ENCODE measurements at regions not wholly inside any gene's neighbourhood (a gene's known extent, or its start where the extent isn't known, plus 50 kb on each side); places are given as distances from the start of the nearest gene placed in this dataset.
A peak's percentile ranks its signal among the peaks of the same experiment; 100 is the strongest.
"Not testable (repeated sequence)": the region's sequence is repeated elsewhere in the genome, so short reads cannot be mapped to it uniquely, and the experiment has no call there.

DNA sequence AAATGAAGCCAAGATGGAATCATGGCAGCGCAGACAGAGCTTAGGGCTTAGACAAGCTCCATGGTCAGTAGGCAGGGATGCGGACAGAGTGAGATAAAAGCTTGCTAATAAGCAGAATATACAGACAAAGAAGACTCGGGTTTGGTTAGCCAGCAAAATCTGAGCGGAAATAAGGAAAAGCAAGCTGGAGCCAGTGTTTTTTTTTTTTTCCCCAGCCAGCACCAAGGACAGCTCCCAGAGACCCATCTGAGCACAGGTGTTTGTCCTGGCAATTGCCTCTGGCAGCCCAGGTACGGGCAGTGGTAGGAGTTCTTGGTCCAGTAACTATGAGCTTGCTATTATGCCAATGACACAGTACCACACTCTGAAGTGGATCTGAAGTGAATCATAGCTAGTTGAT lies 187.6 kb downstream of the ADCYAP1 start:
- TF ChIP-seq, protein P1, sequence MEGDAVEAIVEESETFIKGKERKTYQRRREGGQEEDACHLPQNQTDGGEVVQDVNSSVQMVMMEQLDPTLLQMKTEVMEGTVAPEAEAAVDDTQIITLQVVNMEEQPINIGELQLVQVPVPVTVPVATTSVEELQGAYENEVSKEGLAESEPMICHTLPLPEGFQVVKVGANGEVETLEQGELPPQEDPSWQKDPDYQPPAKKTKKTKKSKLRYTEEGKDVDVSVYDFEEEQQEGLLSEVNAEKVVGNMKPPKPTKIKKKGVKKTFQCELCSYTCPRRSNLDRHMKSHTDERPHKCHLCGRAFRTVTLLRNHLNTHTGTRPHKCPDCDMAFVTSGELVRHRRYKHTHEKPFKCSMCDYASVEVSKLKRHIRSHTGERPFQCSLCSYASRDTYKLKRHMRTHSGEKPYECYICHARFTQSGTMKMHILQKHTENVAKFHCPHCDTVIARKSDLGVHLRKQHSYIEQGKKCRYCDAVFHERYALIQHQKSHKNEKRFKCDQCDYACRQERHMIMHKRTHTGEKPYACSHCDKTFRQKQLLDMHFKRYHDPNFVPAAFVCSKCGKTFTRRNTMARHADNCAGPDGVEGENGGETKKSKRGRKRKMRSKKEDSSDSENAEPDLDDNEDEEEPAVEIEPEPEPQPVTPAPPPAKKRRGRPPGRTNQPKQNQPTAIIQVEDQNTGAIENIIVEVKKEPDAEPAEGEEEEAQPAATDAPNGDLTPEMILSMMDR (conservative IDR thresholded peaks at IDR 0.05; ENCODE audit: low read depth, low read length): no peak
- no peak overlapping the region for H3K4me3 ChIP-seq (ENCODE audit: low read depth, low read length)
- DNase-seq (ENCODE audit: low read depth): no peak

DNA sequence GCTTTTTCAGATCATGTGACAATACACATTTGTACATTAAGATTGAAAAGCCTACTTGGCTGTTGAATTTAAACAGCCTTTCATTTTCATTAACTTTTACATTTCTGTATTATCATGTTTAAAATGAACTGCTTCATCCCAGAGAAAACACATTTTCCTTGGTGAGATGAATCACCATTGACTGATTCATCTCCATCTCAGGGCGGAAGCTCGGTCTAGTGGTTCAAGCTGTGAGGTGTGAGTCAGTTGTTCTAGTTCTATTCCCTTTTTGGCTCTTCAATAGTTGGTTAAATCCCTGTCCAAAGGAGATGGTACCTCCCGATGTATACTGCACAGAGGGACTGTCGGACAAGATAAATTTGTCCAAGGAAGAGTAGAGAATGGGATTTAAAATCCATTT lies 189.7 kb downstream of the ADCYAP1 start:
- no peak overlapping the region for H3K4me3 ChIP-seq (ENCODE audit: low read depth, low read length)
- peak; percentile 69 for DNase-seq (ENCODE audit: low read depth)

DNA sequence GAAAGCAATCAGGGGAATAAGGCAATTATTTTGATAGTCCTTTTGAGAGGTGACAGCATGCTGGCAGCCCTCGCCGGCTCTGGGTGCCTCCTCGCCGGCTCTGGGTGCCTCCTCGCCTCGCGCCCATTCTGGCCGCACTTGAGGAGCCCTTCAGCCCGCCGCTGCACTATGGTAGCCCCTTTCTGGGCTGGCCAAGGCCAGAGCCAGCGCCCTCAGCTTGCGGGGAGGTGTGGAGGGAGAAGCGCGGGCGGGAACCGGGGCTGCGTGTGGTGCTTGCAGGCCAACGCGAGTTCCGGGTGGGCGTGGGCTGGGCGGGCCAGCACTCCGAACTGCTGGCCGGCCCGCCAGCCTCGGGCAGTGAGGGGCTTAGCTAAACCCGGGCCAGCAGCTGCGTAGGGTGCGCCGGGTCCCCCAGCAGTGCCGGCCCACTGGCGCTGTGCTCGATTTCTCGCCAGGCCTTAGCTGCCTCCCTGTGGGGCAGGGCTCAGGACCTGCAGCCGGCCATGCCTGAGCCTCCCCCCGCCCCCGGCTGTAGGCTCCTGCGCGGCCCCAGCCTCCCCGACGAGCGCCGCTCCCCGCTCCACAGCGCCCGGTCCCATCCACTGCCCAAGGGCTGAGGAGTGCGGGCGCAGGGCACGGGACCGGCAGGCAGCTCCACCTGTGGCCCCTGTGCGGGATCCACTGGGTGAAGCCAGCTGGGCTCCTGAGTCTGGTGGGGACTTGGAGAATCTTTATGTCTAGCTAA lies 193.5 kb downstream of the ADCYAP1 start:
- DNase-seq (ENCODE audit: low read depth); H3K4me3 ChIP-seq (ENCODE audit: low read depth, low read length): not testable (repeated sequence)

More for the DNA sequence above, 189.7 kb downstream of the ADCYAP1 start:
- TF ChIP-seq, protein P1 (conservative IDR thresholded peaks at IDR 0.05; ENCODE audit: low read depth, low read length): no peak

DNA sequence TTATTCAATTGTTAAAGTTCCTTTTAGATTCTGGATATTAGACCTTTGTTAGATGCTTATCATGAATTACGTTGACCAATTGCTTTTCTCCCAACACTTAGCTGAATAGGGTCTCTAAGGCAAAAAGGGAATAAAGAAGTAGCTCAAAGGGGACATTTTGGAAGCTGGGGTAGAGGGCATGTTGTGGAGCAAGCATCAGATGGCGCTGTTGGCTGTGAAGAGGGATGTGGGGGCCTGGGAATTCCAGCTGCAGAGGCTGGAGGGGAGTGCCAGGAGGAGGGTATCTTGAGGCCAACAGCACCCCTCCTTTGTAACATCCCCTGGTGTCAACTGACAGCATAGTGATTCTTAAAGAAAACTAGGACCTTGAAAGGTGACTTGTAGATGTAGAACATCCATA lies 198.2 kb downstream of the ADCYAP1 start:
- H3K4me3 ChIP-seq (ENCODE audit: low read depth, low read length): no peak overlapping the region
- DNase-seq (ENCODE audit: low read depth): no peak
- TF ChIP-seq, protein P1 (conservative IDR thresholded peaks at IDR 0.05; ENCODE audit: low read depth, low read length): no peak

DNA sequence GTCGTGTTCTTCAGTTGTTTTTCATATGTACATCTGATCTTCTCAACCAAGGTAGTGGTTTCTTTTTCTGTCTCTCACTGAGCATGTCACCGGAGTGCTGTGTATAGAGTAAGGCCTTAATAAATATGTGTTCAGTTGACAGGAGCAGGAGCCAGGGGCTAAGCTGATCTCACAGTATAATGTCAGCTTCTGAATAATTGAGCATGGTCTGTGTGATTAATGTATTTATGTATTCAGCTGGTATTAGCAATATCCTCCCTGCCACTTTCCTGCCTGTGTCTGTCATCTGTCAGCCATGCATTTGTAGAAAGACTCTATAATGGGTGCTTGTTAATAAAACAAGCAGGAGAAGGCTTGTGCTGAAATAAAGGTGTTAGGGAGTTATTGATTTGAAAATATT lies 198.9 kb downstream of the ADCYAP1 start:
- no peak overlapping the region for H3K4me3 ChIP-seq (ENCODE audit: low read depth, low read length)
- TF ChIP-seq, protein P1 (conservative IDR thresholded peaks at IDR 0.05; ENCODE audit: low read depth, low read length): no peak
- no peak for DNase-seq (ENCODE audit: low read depth)

DNA sequence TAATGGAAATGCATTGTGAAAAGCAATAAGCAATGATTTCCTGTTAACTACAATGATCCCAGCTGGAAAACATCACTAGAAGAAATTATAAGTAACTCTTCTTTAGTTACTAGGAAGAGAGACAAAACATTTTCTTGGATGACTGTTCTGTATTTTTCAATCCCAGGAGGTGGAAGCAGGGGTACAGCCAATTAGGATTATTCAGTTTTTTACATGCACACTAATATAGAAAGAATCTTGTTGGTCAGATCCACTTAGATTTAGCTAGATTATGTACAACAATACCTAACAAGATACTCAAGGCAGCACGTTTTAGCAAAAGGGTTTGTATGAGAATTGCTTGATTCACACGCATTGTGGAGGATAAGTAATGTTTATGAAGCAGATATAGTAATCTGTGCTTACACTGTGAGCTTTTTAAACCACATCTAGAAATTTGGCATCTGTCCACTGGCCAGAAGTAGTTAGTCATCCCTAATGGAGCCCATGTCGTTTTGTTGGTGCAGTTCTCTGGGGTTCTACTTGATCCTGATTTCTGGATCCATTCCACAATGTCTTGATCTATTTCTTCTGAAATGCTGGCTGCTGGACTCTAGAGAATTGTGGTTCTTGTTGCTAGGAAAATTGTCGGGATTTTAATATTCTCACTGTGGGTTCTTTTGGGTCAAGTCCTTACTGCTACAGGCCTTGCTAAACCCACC lies 199.7 kb downstream of the ADCYAP1 start:
- H3K4me3 ChIP-seq (ENCODE audit: low read depth, low read length): no peak overlapping the region
- TF ChIP-seq, protein P1 (conservative IDR thresholded peaks at IDR 0.05; ENCODE audit: low read depth, low read length): no peak
- peak; percentile 50 for DNase-seq (ENCODE audit: low read depth)

DNA sequence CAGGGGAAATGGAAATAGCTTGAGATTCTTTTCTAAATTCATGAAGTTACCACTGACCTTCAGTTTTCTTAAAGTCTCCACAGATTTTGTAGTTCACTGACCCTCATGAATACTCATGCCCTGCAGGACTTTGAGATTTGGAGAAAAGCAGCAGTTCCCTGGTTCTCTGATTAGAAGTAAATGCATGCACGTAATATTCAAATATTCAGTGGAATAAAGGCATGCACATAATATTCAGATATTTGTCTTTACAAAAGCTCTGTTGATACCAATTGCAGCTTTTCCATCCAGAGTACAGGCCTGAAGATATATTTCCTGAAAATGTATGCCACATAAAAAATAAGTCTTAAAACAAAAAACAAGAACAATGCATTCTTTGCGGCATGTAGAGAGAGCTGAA lies 219.8 kb downstream of the ADCYAP1 start:
- no peak overlapping the region for H3K4me3 ChIP-seq (ENCODE audit: low read depth, low read length)
- TF ChIP-seq, protein P1 (conservative IDR thresholded peaks at IDR 0.05; ENCODE audit: low read depth, low read length): no peak
- no peak for DNase-seq (ENCODE audit: low read depth)

Data from choroid plexus epithelial cell (primary cell).